A673 (cell line): ENCODE measurements at regions not wholly inside any gene's neighbourhood (a gene's known extent, or its start where the extent isn't known, plus 50 kb on each side); places are given as distances from the start of the nearest gene placed in this dataset.

ENCODE experiments used
- BruUV-seq: library from RNA; stranded (reverse); fragments of 400-500 nt; replicated peaks from 2 replicates; lab custom pipeline; 2021; lab: Mats Ljungman, UMichigan
- CTCF ChIA-PET: fragments of 300-600 bp; sonication (Branson Sonifier 250); formaldehyde crosslinking; loops from one replicate; lab custom pipeline; 2022; ENCODE audit warnings: antibody characterized with exemption; lab: Charles Lee
- POLR2A ChIA-PET: fragments of 300-600 bp; sonication (Branson Sonifier 250); formaldehyde crosslinking; loops from one replicate; lab custom pipeline; 2022; ENCODE audit warnings: antibody characterized with exemption; ENCODE audit not compliant: low non-redundant PET; lab: Charles Lee
- DNase-seq: peaks from one replicate; pipeline ENCODE4 v3.0.0-alpha.2; 2015; ENCODE audit warnings: low spot score
- H3K27ac ChIP-seq: fragments of 200-600 bp; sonication (generic); 2 replicates; pipeline ENCODE4 v1.5.1; 2016; ENCODE audit warnings: mixed run types, low read depth, mild to moderate bottlenecking, mixed read lengths, antibody characterized with exemption, low read length; ENCODE audit not compliant: poor library complexity, severe bottlenecking
- H3K27me3 ChIP-seq: fragments of 200-600 bp; sonication (generic); replicated peaks from 2 replicates; pipeline ENCODE4 v1.6.1; 2017; ENCODE audit warnings: mixed run types, low read depth, mild to moderate bottlenecking, mixed read lengths, antibody characterized with exemption, low read length; ENCODE audit not compliant: insufficient read depth, poor library complexity
- H3K36me3 ChIP-seq: fragments of 200-600 bp; sonication (generic); 2 replicates; pipeline ENCODE4 v1.6.1; 2016; ENCODE audit warnings: mixed run types, mild to moderate bottlenecking, mixed read lengths, antibody characterized with exemption, low read length; ENCODE audit not compliant: insufficient read depth, poor library complexity, severe bottlenecking
- H3K4me1 ChIP-seq: fragments of 200-600 bp; sonication (generic); 2 replicates; pipeline ENCODE4 v1.6.1; 2017; ENCODE audit warnings: mixed run types, mild to moderate bottlenecking, mixed read lengths, antibody characterized with exemption, low read length; ENCODE audit not compliant: insufficient read depth, poor library complexity, severe bottlenecking
- H3K4me3 ChIP-seq: fragments of 200-600 bp; sonication (generic); 2 replicates; pipeline ENCODE4 v1.5.1; 2016; ENCODE audit warnings: low read depth, mixed run types, mild to moderate bottlenecking, mixed read lengths, low read length; ENCODE audit not compliant: poor library complexity, severe bottlenecking
- H3K9me3 ChIP-seq: fragments of 200-600 bp; sonication (generic); 2 replicates; pipeline ENCODE4 v1.6.1; 2016; ENCODE audit warnings: mixed run types, low read depth, mild to moderate bottlenecking, mixed read lengths, antibody characterized with exemption, low read length; ENCODE audit not compliant: poor library complexity, severe bottlenecking
- CTCF ChIP-seq: fragments of 300-800, 200-600 bp; sonication (generic); conservative IDR thresholded peaks from 2 replicates; pipeline ENCODE4 v1.5.1; 2017; ENCODE audit warnings: low read depth, mild to moderate bottlenecking, antibody characterized with exemption, low read length, moderate library complexity, mixed read lengths
- EZH2 ChIP-seq: fragments of 200-600 bp; sonication (generic); IDR thresholded peaks from 2 replicates; pipeline ENCODE4 v1.6.1; 2017; ENCODE audit warnings: borderline replicate concordance, low read depth, mild to moderate bottlenecking, mixed read lengths, antibody characterized with exemption, low read length; ENCODE audit not compliant: poor library complexity, severe bottlenecking
- intact Hi-C: fragments of 100-400 bp; cut with micrococcal nuclease; formaldehyde crosslinking; loops from one replicate; pipeline ENCODE4 v1.10.0; 2022; ENCODE audit not compliant: unreplicated experiment

GRCh38 chr2:75251896-75252295 lies 52.6 kb upstream of the TACR1 start:
- H3K4me3 ChIP-seq: no peak overlapping the region
- H3K36me3 ChIP-seq: no peaks in the 10 kb centered on the region
- no peak for TF ChIP-seq EZH2
- no peak for TF ChIP-seq CTCF
- intact Hi-C loops: no loop called here
- BruUV-seq: no TSS peak
- H3K9me3 ChIP-seq: peaks cover 10% of the 10 kb centered on the region
- H3K27ac ChIP-seq: no peak overlapping the region
- H3K27me3 ChIP-seq: no peaks in the 10 kb centered on the region
- no peaks in the 10 kb centered on the region for H3K4me1 ChIP-seq
- ChIA-PET CTCF (no interaction called here), POLR2A (no interaction called here)
- DNase-seq: no peak
